Trophoblast cell (in vitro differentiated cells and primary cell): ENCODE measurements at regions not wholly inside any gene's neighbourhood (a gene's known extent, or its start where the extent isn't known, plus 50 kb on each side); places are given as distances from the start of the nearest gene placed in this dataset.
"Not testable (repeated sequence)": the region's sequence is repeated elsewhere in the genome, so short reads cannot be mapped to it uniquely, and the experiment has no call there.

Source experiments
- DNase-seq, 2 donors: peaks; one replicate each; pipeline ENCODE4 v3.0.0-alpha.2; 2016
- H2AFZ ChIP-seq: 2 replicates; pipeline ENCODE4 v1.6.1; 2013; ENCODE audit warnings: low read length, moderate library complexity, mild to moderate bottlenecking; ENCODE audit not compliant: insufficient read depth, poor library complexity
- H2AK5ac ChIP-seq: 2 replicates; pipeline ENCODE4 v1.6.1; 2013; ENCODE audit warnings: mild to moderate bottlenecking, low read length
- H2BK120ac ChIP-seq: 2 replicates; pipeline ENCODE4 v1.6.1; 2013; ENCODE audit warnings: low read length, mild to moderate bottlenecking, moderate library complexity; ENCODE audit not compliant: insufficient read depth, poor library complexity
- H2BK12ac ChIP-seq: 2 replicates; pipeline ENCODE4 v1.6.1; 2013; ENCODE audit warnings: mild to moderate bottlenecking, low read length, moderate library complexity
- H2BK5ac ChIP-seq: 2 replicates; pipeline ENCODE4 v1.6.1; 2013; ENCODE audit warnings: low read length, low read depth, moderate library complexity, mild to moderate bottlenecking; ENCODE audit not compliant: poor library complexity
- H3K14ac ChIP-seq: 2 replicates; pipeline ENCODE4 v1.6.1; 2013; ENCODE audit warnings: mild to moderate bottlenecking, low read length
- H3K18ac ChIP-seq: 2 replicates; pipeline ENCODE4 v1.6.1; 2013; ENCODE audit warnings: mild to moderate bottlenecking, low read length
- H3K23ac ChIP-seq: 2 replicates; pipeline ENCODE4 v1.6.1; 2013; ENCODE audit warnings: low read length
- H3K27ac ChIP-seq: 2 replicates; pipeline ENCODE4 v1.5.1; 2013; ENCODE audit warnings: low read depth, mild to moderate bottlenecking, inconsistent platforms, low read length, moderate library complexity
- H3K27me3 ChIP-seq: 2 replicates; pipeline ENCODE4 v1.6.1; 2013; ENCODE audit warnings: inconsistent platforms, mild to moderate bottlenecking, low read length, moderate library complexity; ENCODE audit not compliant: insufficient read depth
- H3K36me3 ChIP-seq, 2 experiments: 1 replicate in 1 of 2; 2 replicates in 1 of 2; pipeline ENCODE4 v1.6.1; 2013; ENCODE audit warnings: low read length in 2 of 2, mild to moderate bottlenecking in 2 of 2, moderate library complexity in 1 of 2; ENCODE audit not compliant: insufficient read depth in 2 of 2, control insufficient read depth in 1 of 2
- H3K4ac ChIP-seq: 2 replicates; pipeline ENCODE4 v1.6.1; 2013; ENCODE audit warnings: low read depth, mild to moderate bottlenecking, low read length, moderate library complexity
- H3K4me1 ChIP-seq, 2 experiments: 1 replicate in 1 of 2; 2 replicates in 1 of 2; pipeline ENCODE4 v1.6.1; 2013; ENCODE audit warnings: low read length in 2 of 2, mild to moderate bottlenecking in 2 of 2, moderate library complexity in 1 of 2; ENCODE audit not compliant: insufficient read depth in 2 of 2, control insufficient read depth in 1 of 2
- H3K4me2 ChIP-seq: 2 replicates; pipeline ENCODE4 v1.6.1; 2013; ENCODE audit warnings: inconsistent platforms, mild to moderate bottlenecking, low read length, moderate library complexity
- H3K4me3 ChIP-seq: 2 replicates; pipeline ENCODE4 v1.5.1; 2013; ENCODE audit warnings: mild to moderate bottlenecking, low read depth, low read length, inconsistent platforms
- H3K79me1 ChIP-seq: one replicate; pipeline ENCODE4 v1.6.1; 2013; ENCODE audit warnings: low read length
- H3K79me2 ChIP-seq: 2 replicates; pipeline ENCODE4 v1.6.1; 2013; ENCODE audit warnings: low read length, mild to moderate bottlenecking; ENCODE audit not compliant: control insufficient read depth, insufficient read depth, poor library complexity
- H3K9ac ChIP-seq: 2 replicates; pipeline ENCODE4 v1.6.1; 2013; ENCODE audit warnings: mild to moderate bottlenecking, low read length
- H3K9me3 ChIP-seq: 2 replicates; pipeline ENCODE4 v1.6.1; 2013; ENCODE audit warnings: low read depth, mild to moderate bottlenecking, control low read depth, inconsistent platforms, low read length; ENCODE audit not compliant: insufficient read depth
- H4K12ac ChIP-seq: 2 replicates; pipeline ENCODE4 v1.6.1; 2013; ENCODE audit warnings: low read depth, mild to moderate bottlenecking, low read length, moderate library complexity
- H4K8ac ChIP-seq: 2 replicates; pipeline ENCODE4 v1.6.1; 2013; ENCODE audit warnings: low read depth, mild to moderate bottlenecking, low read length, moderate library complexity
- H4K91ac ChIP-seq: one replicate; pipeline ENCODE4 v1.6.1; 2013; ENCODE audit warnings: low read depth, mild to moderate bottlenecking, low read length, moderate library complexity
- WGBS: extraction: QIAGEN DNeasy Blood & Tissue Kit; methylation state at CpG from one replicate; pipeline ENCODE4 v1.1.7; 2013; ENCODE audit warnings: missing lambda C conversion rate; ENCODE audit not compliant: insufficient read length, insufficient coverage; ENCODE audit errors: extremely low coverage; 5-methylcytosine and 5-hydroxymethylcytosine counted together

GRCh38 chr11:87494026-87494425 is 456.3 kb downstream of the TMEM135 start:
- not testable (repeated sequence) for H3K4me3 ChIP-seq, H2AFZ ChIP-seq, H4K91ac ChIP-seq, H3K79me1 ChIP-seq, H4K8ac ChIP-seq, H3K4me1 ChIP-seq, H3K23ac ChIP-seq, DNase-seq, H2BK12ac ChIP-seq, H3K4ac ChIP-seq, H2AK5ac ChIP-seq, H3K27me3 ChIP-seq, H3K14ac ChIP-seq, H2BK120ac ChIP-seq, H3K79me2 ChIP-seq, H3K4me2 ChIP-seq, H3K9me3 ChIP-seq, H4K12ac ChIP-seq, H3K9ac ChIP-seq, H3K27ac ChIP-seq, H3K36me3 ChIP-seq, H2BK5ac ChIP-seq, H3K18ac ChIP-seq
- WGBS: no CpG with 5 or more reads among the region's 7 CpGs

GRCh38 chr11:87493516-87493915 is 455.8 kb downstream of the TMEM135 start:
- Histone ChIP-seq H3K14ac (no peak overlapping the region), H3K4ac (no peak overlapping the region), H2BK120ac (no peak overlapping the region), H3K36me3 (no peaks in the 10 kb centered on the region), H2AK5ac (no peak overlapping the region), H3K18ac (no peak overlapping the region), H3K9ac (no peak overlapping the region), H4K91ac (no peak overlapping the region), H4K8ac (no peak overlapping the region), H4K12ac (no peak overlapping the region), H3K79me2 (no peaks in the 10 kb centered on the region), H3K27ac (no peak overlapping the region), H3K4me3 (no peak overlapping the region), H3K4me2 (no peak overlapping the region), H3K23ac (no peak overlapping the region), H3K27me3 (no peaks in the 10 kb centered on the region), H2AFZ (no peak overlapping the region), H3K79me1 (no peaks in the 10 kb centered on the region), H3K4me1 (peaks cover 0 to 2% of the 10 kb centered on the region in 2 experiments), H2BK12ac (no peak overlapping the region), H3K9me3 (no peaks in the 10 kb centered on the region), H2BK5ac (no peak overlapping the region)
- WGBS: no CpG with 5 or more reads among the region's 4 CpGs
- no peak for DNase-seq

GRCh38 chr11:87491381-87491780 is 453.6 kb downstream of the TMEM135 start:
- H3K4me2 ChIP-seq: no peak overlapping the region
- H2BK5ac ChIP-seq: no peak overlapping the region
- H2AFZ ChIP-seq: no peak overlapping the region
- no peaks in the 10 kb centered on the region for H3K27me3 ChIP-seq
- no peak overlapping the region for H4K8ac ChIP-seq
- H3K4me3 ChIP-seq: no peak overlapping the region
- no peak overlapping the region for H3K9ac ChIP-seq
- no peaks in the 10 kb centered on the region for H3K79me2 ChIP-seq
- WGBS: no CpG with 5 or more reads among the region's 3 CpGs
- no peaks in the 10 kb centered on the region for H3K9me3 ChIP-seq
- no peaks in the 10 kb centered on the region for H3K36me3 ChIP-seq
- no peak overlapping the region for H3K27ac ChIP-seq
- peaks cover 0 to 2% of the 10 kb centered on the region in 2 experiments for H3K4me1 ChIP-seq
- H2BK120ac ChIP-seq: no peak overlapping the region
- no peak overlapping the region for H4K91ac ChIP-seq
- no peak overlapping the region for H3K4ac ChIP-seq
- H2BK12ac ChIP-seq: no peak overlapping the region
- no peak overlapping the region for H3K18ac ChIP-seq
- DNase-seq: no peak
- H3K23ac ChIP-seq: no peak overlapping the region
- no peak overlapping the region for H3K14ac ChIP-seq
- no peak overlapping the region for H4K12ac ChIP-seq
- H2AK5ac ChIP-seq: no peak overlapping the region
- H3K79me1 ChIP-seq: no peaks in the 10 kb centered on the region

GRCh38 chr11:87490671-87491070 is 452.9 kb downstream of the TMEM135 start:
- no peaks in the 10 kb centered on the region for H3K9me3 ChIP-seq
- no peak overlapping the region for H3K9ac ChIP-seq

More at GRCh38 chr11:87490671-87491070, 452.9 kb downstream of the TMEM135 start:
- no peaks in the 10 kb centered on the region for H3K36me3 ChIP-seq
- H2BK120ac ChIP-seq: no peak overlapping the region
- no peaks in the 10 kb centered on the region for H3K79me2 ChIP-seq
- H3K23ac ChIP-seq: no peak overlapping the region
- H2BK12ac ChIP-seq: no peak overlapping the region
- no peaks in the 10 kb centered on the region for H3K79me1 ChIP-seq
- peaks cover 0 to 2% of the 10 kb centered on the region in 2 experiments for H3K4me1 ChIP-seq
- no peak overlapping the region for H3K18ac ChIP-seq
- H3K27me3 ChIP-seq: no peaks in the 10 kb centered on the region
- H3K4ac ChIP-seq: no peak overlapping the region
- no peak overlapping the region for H4K12ac ChIP-seq
- H3K14ac ChIP-seq: no peak overlapping the region
- no peak overlapping the region for H2AFZ ChIP-seq
- H4K91ac ChIP-seq: no peak overlapping the region
- H4K8ac ChIP-seq: no peak overlapping the region
- H3K4me3 ChIP-seq: no peak overlapping the region
- no peak overlapping the region for H2AK5ac ChIP-seq
- H3K4me2 ChIP-seq: no peak overlapping the region
- no peak for DNase-seq
- H3K27ac ChIP-seq: no peak overlapping the region
- no peak overlapping the region for H2BK5ac ChIP-seq
